ENCODE measurements at regions not wholly inside any gene's neighbourhood (a gene's known extent, or its start where the extent isn't known, plus 50 kb on each side); places are given as distances from the start of the nearest gene placed in this dataset.
"Not testable (repeated sequence)": the region's sequence is repeated elsewhere in the genome, so short reads cannot be mapped to it uniquely, and the experiment has no call there.

- H3K9me3 ChIP-seq (ENCODE audit: control insufficient read depth in 1 of 2, insufficient read depth in 1 of 2, low read length in 2 of 2), result no peaks in the 10 kb centered on the region
- intact Hi-C loops (cut with DNase I, micrococcal nuclease), result no loop called here
- Mint-ChIP-seq H3K9me3 (peaks cover 3% of the 10 kb centered on the region), H3K4me3 (no peak overlapping the region), H3K27me3 (no peaks in the 10 kb centered on the region), H3K36me3 (ENCODE audit: low read depth) (no peaks in the 10 kb centered on the region), H3K4me1 (ENCODE audit: low read depth) (no peaks in the 10 kb centered on the region), H3K27ac (no peak overlapping the region)
- ATAC-seq (ENCODE audit: poor library complexity) (no peak), DNase-seq (no peak)
- no peaks in the 10 kb centered on the region for H3K27me3 ChIP-seq (ENCODE audit: control insufficient read depth in 1 of 2, insufficient read depth in 2 of 2, low read length in 2 of 2)
- TF ChIP-seq, protein P1, sequence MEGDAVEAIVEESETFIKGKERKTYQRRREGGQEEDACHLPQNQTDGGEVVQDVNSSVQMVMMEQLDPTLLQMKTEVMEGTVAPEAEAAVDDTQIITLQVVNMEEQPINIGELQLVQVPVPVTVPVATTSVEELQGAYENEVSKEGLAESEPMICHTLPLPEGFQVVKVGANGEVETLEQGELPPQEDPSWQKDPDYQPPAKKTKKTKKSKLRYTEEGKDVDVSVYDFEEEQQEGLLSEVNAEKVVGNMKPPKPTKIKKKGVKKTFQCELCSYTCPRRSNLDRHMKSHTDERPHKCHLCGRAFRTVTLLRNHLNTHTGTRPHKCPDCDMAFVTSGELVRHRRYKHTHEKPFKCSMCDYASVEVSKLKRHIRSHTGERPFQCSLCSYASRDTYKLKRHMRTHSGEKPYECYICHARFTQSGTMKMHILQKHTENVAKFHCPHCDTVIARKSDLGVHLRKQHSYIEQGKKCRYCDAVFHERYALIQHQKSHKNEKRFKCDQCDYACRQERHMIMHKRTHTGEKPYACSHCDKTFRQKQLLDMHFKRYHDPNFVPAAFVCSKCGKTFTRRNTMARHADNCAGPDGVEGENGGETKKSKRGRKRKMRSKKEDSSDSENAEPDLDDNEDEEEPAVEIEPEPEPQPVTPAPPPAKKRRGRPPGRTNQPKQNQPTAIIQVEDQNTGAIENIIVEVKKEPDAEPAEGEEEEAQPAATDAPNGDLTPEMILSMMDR (IDR thresholded peaks at IDR 0.05), result no peak
- ChIA-PET POLR2A (no interaction called here), CTCF (no interaction called here)
- H3K4me1 ChIP-seq (ENCODE audit: insufficient read depth, low read length), result no peaks in the 10 kb centered on the region
- no peak overlapping the region for H3K4me3 ChIP-seq (ENCODE audit: low read length)
- H3K27ac ChIP-seq (ENCODE audit: low read depth in 1 of 2, low read length in 2 of 2), result no peak overlapping the region
- H3K36me3 ChIP-seq (ENCODE audit: insufficient read depth, low read length), result no peaks in the 10 kb centered on the region
These were observed 165.9 kb downstream of the PCDH10 start for GRCh38 chr4:133314991-133315390.

DNA sequence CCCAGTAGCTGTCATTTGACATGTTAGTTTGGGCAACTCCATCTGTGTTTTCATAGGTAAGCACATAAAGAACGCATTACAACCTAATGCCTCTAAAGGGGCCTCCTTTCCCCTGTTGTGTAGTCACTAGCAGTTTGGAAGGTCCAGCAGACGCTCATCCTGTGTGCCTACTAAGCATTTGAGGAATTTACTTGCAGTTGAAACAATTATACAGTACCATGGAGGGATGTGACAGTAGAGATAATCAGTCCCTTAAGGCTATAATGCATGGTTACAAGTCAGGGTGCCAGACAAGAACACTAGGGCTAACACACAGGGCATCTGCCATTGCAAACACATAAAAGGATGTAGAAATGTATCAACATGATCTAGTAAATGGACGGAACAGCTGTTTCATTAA is 138.3 kb downstream of the PCDH10 start:
- no peaks in the 10 kb centered on the region for H3K4me1 ChIP-seq (ENCODE audit: insufficient read depth, low read length)
- H3K36me3 Mint-ChIP-seq (ENCODE audit: low read depth), result no peaks in the 10 kb centered on the region
- H3K4me1 Mint-ChIP-seq (ENCODE audit: low read depth), result no peaks in the 10 kb centered on the region
- H3K27me3 Mint-ChIP-seq, result no peaks in the 10 kb centered on the region
- no peak overlapping the region for H3K27ac ChIP-seq (ENCODE audit: low read depth in 1 of 2, low read length in 2 of 2)
- H3K9me3 Mint-ChIP-seq, result peaks cover 3% of the 10 kb centered on the region
- H3K27ac Mint-ChIP-seq, result no peak overlapping the region
- POLR2A ChIA-PET, result no interaction called here
- DNase-seq (no peak), ATAC-seq (ENCODE audit: poor library complexity) (no peak)
- no peaks in the 10 kb centered on the region for H3K36me3 ChIP-seq (ENCODE audit: insufficient read depth, low read length)
- CTCF ChIA-PET, result no interaction called here
- intact Hi-C loops (cut with DNase I, micrococcal nuclease), result no loop called here
- no peak overlapping the region for H3K4me3 ChIP-seq (ENCODE audit: low read length)
- H3K27me3 ChIP-seq (ENCODE audit: control insufficient read depth in 1 of 2, insufficient read depth in 2 of 2, low read length in 2 of 2), result no peaks in the 10 kb centered on the region
- H3K4me3 Mint-ChIP-seq, result no peak overlapping the region
- TF ChIP-seq, protein P1 (IDR thresholded peaks at IDR 0.05), result no peak
- H3K9me3 ChIP-seq (ENCODE audit: control insufficient read depth in 1 of 2, insufficient read depth in 1 of 2, low read length in 2 of 2), result peaks cover 0 to 4% of the 10 kb centered on the region in 2 experiments

GRCh38 chr4:133278591-133278990 is 129.5 kb downstream of the PCDH10 start:
- Histone ChIP-seq H3K36me3 (ENCODE audit: insufficient read depth, low read length) (no peaks in the 10 kb centered on the region), H3K9me3 (ENCODE audit: control insufficient read depth in 1 of 2, insufficient read depth in 1 of 2, low read length in 2 of 2) (peaks cover 3 to 13% of the 10 kb centered on the region in 2 experiments), H3K27ac (ENCODE audit: low read depth in 1 of 2, low read length in 2 of 2) (no peak overlapping the region), H3K4me3 (ENCODE audit: low read length) (no peak overlapping the region), H3K27me3 (ENCODE audit: control insufficient read depth in 1 of 2, insufficient read depth in 2 of 2, low read length in 2 of 2) (no peaks in the 10 kb centered on the region), H3K4me1 (ENCODE audit: insufficient read depth, low read length) (no peaks in the 10 kb centered on the region)
- H3K36me3 Mint-ChIP-seq (ENCODE audit: low read depth), result no peaks in the 10 kb centered on the region
- H3K4me3 Mint-ChIP-seq, result no peak overlapping the region
- H3K27ac Mint-ChIP-seq, result no peak overlapping the region
- no peaks in the 10 kb centered on the region for H3K27me3 Mint-ChIP-seq
- DNase-seq (no peak), ATAC-seq (ENCODE audit: poor library complexity) (no peak)
- intact Hi-C loops (cut with DNase I, micrococcal nuclease), result no loop called here
- CTCF ChIA-PET, result no interaction called here
- TF ChIP-seq, protein P1 (IDR thresholded peaks at IDR 0.05), result no peak
- POLR2A ChIA-PET, result no interaction called here
- H3K9me3 Mint-ChIP-seq, result peaks cover 4% of the 10 kb centered on the region
- no peaks in the 10 kb centered on the region for H3K4me1 Mint-ChIP-seq (ENCODE audit: low read depth)

GRCh38 chr4:133277940-133278339 is 128.8 kb downstream of the PCDH10 start:
- H3K27ac Mint-ChIP-seq; POLR2A ChIA-PET; H3K27me3 ChIP-seq (ENCODE audit: control insufficient read depth in 1 of 2, insufficient read depth in 2 of 2, low read length in 2 of 2); H3K4me1 ChIP-seq (ENCODE audit: insufficient read depth, low read length); H3K9me3 Mint-ChIP-seq; ATAC-seq (ENCODE audit: poor library complexity); DNase-seq; H3K4me3 Mint-ChIP-seq; H3K36me3 ChIP-seq (ENCODE audit: insufficient read depth, low read length); H3K4me3 ChIP-seq (ENCODE audit: low read length); H3K36me3 Mint-ChIP-seq (ENCODE audit: low read depth); H3K27ac ChIP-seq (ENCODE audit: low read depth in 1 of 2, low read length in 2 of 2); H3K27me3 Mint-ChIP-seq; H3K4me1 Mint-ChIP-seq (ENCODE audit: low read depth); intact Hi-C loops (cut with DNase I, micrococcal nuclease); CTCF ChIA-PET: not testable (repeated sequence)
- peaks cover 3 to 13% of the 10 kb centered on the region in 2 experiments for H3K9me3 ChIP-seq (ENCODE audit: control insufficient read depth in 1 of 2, insufficient read depth in 1 of 2, low read length in 2 of 2)
